DND-41 (cell line): ENCODE measurements at regions not wholly inside any gene's neighbourhood (a gene's known extent, or its start where the extent isn't known, plus 50 kb on each side); places are given as distances from the start of the nearest gene placed in this dataset.

Experiments
- ATAC-seq: fragments of 200-7000 bp; cut with Tn5 transposase; 3 replicates; pipeline ENCODE4 v1.9.1; 2021; ENCODE audit warnings: low read depth; ENCODE audit not compliant: insufficient read depth
- DNase-seq: peaks from one replicate; pipeline ENCODE4 v3.0.0-alpha.2; 2020
- H2AFZ ChIP-seq: 2 replicates; pipeline ENCODE4 v1.6.0; 2012; ENCODE audit warnings: low read depth, low read length
- H3K27ac ChIP-seq: 2 replicates; pipeline ENCODE4 v1.5.1; 2012; ENCODE audit warnings: low read length, inconsistent platforms
- H3K27me3 ChIP-seq: fragments of 200-600 bp; sonication (generic); 2 replicates; pipeline ENCODE4 v1.6.0; 2012; ENCODE audit warnings: low read length, mild to moderate bottlenecking, inconsistent platforms; ENCODE audit not compliant: insufficient read depth, poor library complexity
- H3K36me3 ChIP-seq: 2 replicates; pipeline ENCODE4 v1.5.1; 2012; ENCODE audit warnings: low read length, inconsistent platforms; ENCODE audit not compliant: insufficient read depth
- H3K4me1 ChIP-seq: 2 replicates; pipeline ENCODE4 v1.5.1; 2012; ENCODE audit warnings: mild to moderate bottlenecking, low read length; ENCODE audit not compliant: insufficient read depth
- H3K4me2 ChIP-seq: 2 replicates; pipeline ENCODE4 v1.6.0; 2012; ENCODE audit warnings: mild to moderate bottlenecking, moderate library complexity, low read length, inconsistent platforms; ENCODE audit not compliant: insufficient read depth
- H3K4me3 ChIP-seq, 2 experiments: fragments of 200-600 bp in 1 of 2; shearing (Covaris generic) in 1 of 2; 2 replicates each; pipeline ENCODE4 v1.5.1; 2012 to 2016; ENCODE audit warnings: inconsistent platforms in 2 of 2, low read length in 2 of 2, mild to moderate bottlenecking in 2 of 2, low read depth in 1 of 2, moderate library complexity in 1 of 2
- H3K79me2 ChIP-seq: 2 replicates; pipeline ENCODE4 v1.6.0; 2012; ENCODE audit warnings: low read length, inconsistent platforms; ENCODE audit not compliant: insufficient read depth
- H3K9ac ChIP-seq: 2 replicates; pipeline ENCODE4 v1.6.0; 2012; ENCODE audit warnings: low read depth, mild to moderate bottlenecking, inconsistent platforms, low read length, moderate library complexity
- H3K9me3 ChIP-seq: 2 replicates; pipeline ENCODE4 v1.5.1; 2012; ENCODE audit warnings: low read length, moderate library complexity, mild to moderate bottlenecking, inconsistent platforms; ENCODE audit not compliant: insufficient read depth, severe bottlenecking
- H4K20me1 ChIP-seq: 2 replicates; pipeline ENCODE4 v1.6.0; 2012; ENCODE audit warnings: low read length; ENCODE audit not compliant: insufficient read depth
- CTCF ChIP-seq: IDR thresholded peaks from 2 replicates; pipeline ENCODE4 v1.5.1; 2012; ENCODE audit warnings: borderline replicate concordance, low read length, moderate library complexity, mild to moderate bottlenecking; ENCODE audit not compliant: poor library complexity, severe bottlenecking; ENCODE audit errors: extremely low read depth
- EZH2 ChIP-seq: IDR thresholded peaks from 3 replicates; pipeline ENCODE4 v1.6.1; 2012; ENCODE audit warnings: borderline replicate concordance, low read depth, mild to moderate bottlenecking, moderate library complexity, low read length, inconsistent platforms; ENCODE audit not compliant: severe bottlenecking

- no peak for TF ChIP-seq EZH2
- no peak for TF ChIP-seq CTCF
- H3K36me3 ChIP-seq: no peaks in the 10 kb centered on the region
These were observed 160.2 kb upstream of the FGF13 start for GRCh38 chrX:138871739-138872138.

DNA sequence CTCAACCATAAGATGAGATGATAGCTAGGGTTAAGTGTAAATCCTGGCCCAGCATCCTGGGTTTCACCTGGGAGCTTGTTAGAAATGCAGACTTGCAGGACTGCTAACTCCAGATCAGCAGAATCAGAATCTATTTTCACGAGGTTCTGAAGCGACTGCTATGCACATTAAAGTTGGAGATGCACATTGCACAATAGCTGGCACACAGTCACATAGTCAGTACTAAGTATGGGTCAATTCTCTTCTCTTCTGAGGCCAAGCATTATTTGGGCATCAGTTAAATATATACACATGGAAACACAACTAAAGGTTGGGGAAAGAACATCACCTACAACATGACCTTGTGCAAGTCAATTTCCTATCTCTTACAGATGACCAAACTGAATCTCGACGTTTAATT, 155.1 kb upstream of the FGF13 start:
- H3K4me1 ChIP-seq: no peaks in the 10 kb centered on the region
- DNase-seq: no peak
- TF ChIP-seq EZH2: no peak
- no peak for TF ChIP-seq CTCF
- H2AFZ ChIP-seq: no peak overlapping the region
- no peak overlapping the region for H3K4me3 ChIP-seq
- H4K20me1 ChIP-seq: no peaks in the 10 kb centered on the region
- no peak overlapping the region for H3K9ac ChIP-seq
- no peaks in the 10 kb centered on the region for H3K36me3 ChIP-seq
- ATAC-seq: no peak
- H3K9me3 ChIP-seq: no peaks in the 10 kb centered on the region
- no peak overlapping the region for H3K27ac ChIP-seq
- H3K79me2 ChIP-seq: no peaks in the 10 kb centered on the region
- no peaks in the 10 kb centered on the region for H3K27me3 ChIP-seq
- no peak overlapping the region for H3K4me2 ChIP-seq

More at GRCh38 chrX:138871739-138872138, 160.2 kb upstream of the FGF13 start:
- H2AFZ ChIP-seq: no peak overlapping the region
- H4K20me1 ChIP-seq: no peaks in the 10 kb centered on the region
- H3K4me1 ChIP-seq: no peaks in the 10 kb centered on the region
- no peak overlapping the region for H3K4me3 ChIP-seq
- no peak for DNase-seq
- no peaks in the 10 kb centered on the region for H3K79me2 ChIP-seq
- H3K27me3 ChIP-seq: no peaks in the 10 kb centered on the region
- H3K4me2 ChIP-seq: no peak overlapping the region
- no peak for ATAC-seq
- no peaks in the 10 kb centered on the region for H3K9me3 ChIP-seq
- no peak overlapping the region for H3K27ac ChIP-seq
- no peak overlapping the region for H3K9ac ChIP-seq

GRCh38 chrX:138865093-138865649, 153.7 kb upstream of the FGF13 start:
- Histone ChIP-seq H3K4me2 (no peak overlapping the region), H3K9me3 (no peaks in the 10 kb centered on the region), H3K27ac (no peak overlapping the region), H3K4me3 (no peak overlapping the region), H3K79me2 (no peaks in the 10 kb centered on the region), H4K20me1 (no peaks in the 10 kb centered on the region), H3K36me3 (no peaks in the 10 kb centered on the region), H3K4me1 (no peaks in the 10 kb centered on the region), H3K9ac (no peak overlapping the region), H3K27me3 (no peaks in the 10 kb centered on the region), H2AFZ (no peak overlapping the region)
- DNase-seq: no peak
- TF ChIP-seq EZH2 (no peak), CTCF (no peak)
- ATAC-seq: no peak

GRCh38 chrX:138859421-138859820, 147.9 kb upstream of the FGF13 start:
- DNase-seq (no peak), ATAC-seq (no peak)
- no peak overlapping the region for H3K4me2 ChIP-seq
- no peaks in the 10 kb centered on the region for H3K79me2 ChIP-seq
- H3K27ac ChIP-seq: no peak overlapping the region
- H4K20me1 ChIP-seq: no peaks in the 10 kb centered on the region
- H2AFZ ChIP-seq: no peak overlapping the region
- TF ChIP-seq EZH2 (no peak), CTCF (no peak)
- no peaks in the 10 kb centered on the region for H3K4me1 ChIP-seq
- no peaks in the 10 kb centered on the region for H3K36me3 ChIP-seq
- H3K9me3 ChIP-seq: no peaks in the 10 kb centered on the region
- H3K4me3 ChIP-seq: no peak overlapping the region
- no peak overlapping the region for H3K9ac ChIP-seq
- H3K27me3 ChIP-seq: no peaks in the 10 kb centered on the region
